Mesenchymal stem cell (in vitro differentiated cells and primary cell): ENCODE measurements at regions not wholly inside any gene's neighbourhood (a gene's known extent, or its start where the extent isn't known, plus 50 kb on each side); places are given as distances from the start of the nearest gene placed in this dataset.

ENCODE experiments used
- DNase-seq: peaks from one replicate; pipeline ENCODE4 v3.0.0-alpha.2; 2013
- H2AFZ ChIP-seq: one replicate; pipeline ENCODE4 v1.6.1; 2013; ENCODE audit warnings: low read depth, mild to moderate bottlenecking, control low read depth, inconsistent platforms, low read length, moderate library complexity
- H2AK5ac ChIP-seq: 2 replicates; pipeline ENCODE4 v1.6.1; 2013; ENCODE audit warnings: low read length, moderate library complexity, mild to moderate bottlenecking, inconsistent platforms; ENCODE audit not compliant: severe bottlenecking
- H2BK120ac ChIP-seq: one replicate; pipeline ENCODE4 v1.6.1; 2013; ENCODE audit warnings: low read depth, mild to moderate bottlenecking, inconsistent platforms, low read length, moderate library complexity
- H2BK12ac ChIP-seq, 2 experiments: one replicate each; pipeline ENCODE4 v1.6.1; 2013; ENCODE audit warnings: inconsistent platforms in 2 of 2, low read length in 2 of 2, mild to moderate bottlenecking in 2 of 2, moderate library complexity in 2 of 2, control low read depth in 1 of 2
- H2BK15ac ChIP-seq: one replicate; pipeline ENCODE4 v1.6.1; 2013; ENCODE audit warnings: mild to moderate bottlenecking, low read depth, inconsistent platforms; ENCODE audit not compliant: poor library complexity, severe bottlenecking
- H2BK5ac ChIP-seq: 2 replicates; pipeline ENCODE4 v1.6.1; 2013; ENCODE audit warnings: low read depth, mild to moderate bottlenecking, low read length, control low read depth, inconsistent platforms; ENCODE audit not compliant: poor library complexity, severe bottlenecking
- H3K14ac ChIP-seq, 2 experiments: one replicate each; pipeline ENCODE4 v1.6.1; 2013; ENCODE audit warnings: inconsistent platforms in 2 of 2, low read length in 2 of 2, control low read depth in 1 of 2, mild to moderate bottlenecking in 1 of 2, moderate library complexity in 1 of 2
- H3K18ac ChIP-seq, 2 experiments: one replicate each; pipeline ENCODE4 v1.6.1; 2013; ENCODE audit warnings: inconsistent platforms in 2 of 2, low read length in 2 of 2, control low read depth in 1 of 2, low read depth in 1 of 2, mild to moderate bottlenecking in 1 of 2
- H3K23ac ChIP-seq, 2 experiments: one replicate each; pipeline ENCODE4 v1.6.1; 2013; ENCODE audit warnings: inconsistent platforms in 2 of 2, low read length in 2 of 2, mild to moderate bottlenecking in 2 of 2, moderate library complexity in 2 of 2, control low read depth in 1 of 2
- H3K27ac ChIP-seq: 2 replicates; pipeline ENCODE4 v1.5.1; 2013; ENCODE audit warnings: mild to moderate bottlenecking, moderate library complexity, low read length, control low read depth, inconsistent platforms; ENCODE audit not compliant: poor library complexity, severe bottlenecking
- H3K27me3 ChIP-seq, 2 experiments: 2 replicates each; pipeline versions ENCODE4 v1.6.1 to v1.7.0; 2013; ENCODE audit warnings: low read length in 2 of 2, mild to moderate bottlenecking in 2 of 2, moderate library complexity in 2 of 2, control low read depth in 1 of 2, inconsistent platforms in 1 of 2; ENCODE audit not compliant: control insufficient read depth in 1 of 2, insufficient read depth in 1 of 2
- H3K36me3 ChIP-seq, 2 experiments: 2 replicates each; pipeline versions ENCODE4 v1.6.1 to v1.7.0; 2013; ENCODE audit warnings: low read length in 2 of 2, control low read depth in 1 of 2, inconsistent platforms in 1 of 2, low read depth in 1 of 2, mild to moderate bottlenecking in 1 of 2; ENCODE audit not compliant: insufficient read depth in 2 of 2, control insufficient read depth in 1 of 2
- H3K4ac ChIP-seq, 2 experiments: one replicate each; pipeline ENCODE4 v1.6.1; 2013; ENCODE audit warnings: inconsistent platforms in 2 of 2, low read length in 2 of 2, mild to moderate bottlenecking in 2 of 2, moderate library complexity in 2 of 2, control low read depth in 1 of 2, low read depth in 1 of 2
- H3K4me1 ChIP-seq: 2 replicates; pipeline ENCODE4 v1.6.1; 2013; ENCODE audit warnings: low read depth, low read length, control low read depth; ENCODE audit not compliant: control insufficient read depth, insufficient read depth
- H3K4me2 ChIP-seq: 2 replicates; pipeline ENCODE4 v1.6.1; 2013; ENCODE audit warnings: low read length, mild to moderate bottlenecking, inconsistent platforms; ENCODE audit not compliant: poor library complexity, severe bottlenecking
- H3K4me3 ChIP-seq, 2 experiments: 2 replicates each; pipeline versions ENCODE4 v1.5.1 to v1.7.0; 2013; ENCODE audit warnings: low read length in 2 of 2, mild to moderate bottlenecking in 2 of 2, control low read depth in 1 of 2, low read depth in 1 of 2; ENCODE audit not compliant: insufficient read depth in 1 of 2
- H3K79me1 ChIP-seq: replicated peaks from 2 replicates; pipeline ENCODE4 v1.6.1; 2013; ENCODE audit warnings: mild to moderate bottlenecking, control low read depth, low read length, inconsistent platforms; ENCODE audit not compliant: poor library complexity, severe bottlenecking
- H3K9ac ChIP-seq: 2 replicates; pipeline ENCODE4 v1.7.0; 2013; ENCODE audit warnings: mild to moderate bottlenecking, low read length, moderate library complexity
- H3K9me3 ChIP-seq: 2 replicates; pipeline ENCODE4 v1.7.0; 2013; ENCODE audit warnings: mild to moderate bottlenecking, low read length; ENCODE audit not compliant: control insufficient read depth
- H4K8ac ChIP-seq: one replicate; pipeline ENCODE4 v1.6.1; 2013; ENCODE audit warnings: inconsistent platforms, mild to moderate bottlenecking, low read length, moderate library complexity
- H4K91ac ChIP-seq: one replicate; pipeline ENCODE4 v1.6.1; 2013; ENCODE audit warnings: mild to moderate bottlenecking, low read length, inconsistent platforms
- whole genome bisulfite sequencing: methylation state at CpG from one replicate; pipeline ENCODE4 v1.1.7; 2013; ENCODE audit warnings: mixed read lengths; 5-methylcytosine and 5-hydroxymethylcytosine counted together

GRCh38 chr4:123851521-123851920 is 454.9 kb downstream of the SPRY1 start:
- H2BK15ac ChIP-seq: no peak overlapping the region
- H2AFZ ChIP-seq: no peak overlapping the region
- no peak overlapping the region for H2BK120ac ChIP-seq
- H3K23ac ChIP-seq: no peak overlapping the region
- H2AK5ac ChIP-seq: no peak overlapping the region
- H3K27me3 ChIP-seq: no peaks in the 10 kb centered on the region
- no peaks in the 10 kb centered on the region for H3K79me1 ChIP-seq
- 98% methylated on average over 3 of the region's 3 CpGs for WGBS
- H4K8ac ChIP-seq: no peak overlapping the region
- H3K36me3 ChIP-seq: no peaks in the 10 kb centered on the region
- H3K9me3 ChIP-seq: no peaks in the 10 kb centered on the region
- peak overlapping the region; percentile 30 to 48 for H3K18ac ChIP-seq
- peak overlapping the region; percentile 0 to 83 for H2BK12ac ChIP-seq
- no peaks in the 10 kb centered on the region for H3K4me1 ChIP-seq
- H4K91ac ChIP-seq: no peak overlapping the region
- H3K4ac ChIP-seq: peak overlapping the region in 1 of 2 experiments; percentile 37
- H3K4me2 ChIP-seq: no peak overlapping the region
- no peak overlapping the region for H2BK5ac ChIP-seq
- H3K14ac ChIP-seq: no peak overlapping the region
- DNase-seq: no peak
- no peak overlapping the region for H3K9ac ChIP-seq
- no peak overlapping the region for H3K4me3 ChIP-seq
- H3K27ac ChIP-seq: no peak overlapping the region

DNA sequence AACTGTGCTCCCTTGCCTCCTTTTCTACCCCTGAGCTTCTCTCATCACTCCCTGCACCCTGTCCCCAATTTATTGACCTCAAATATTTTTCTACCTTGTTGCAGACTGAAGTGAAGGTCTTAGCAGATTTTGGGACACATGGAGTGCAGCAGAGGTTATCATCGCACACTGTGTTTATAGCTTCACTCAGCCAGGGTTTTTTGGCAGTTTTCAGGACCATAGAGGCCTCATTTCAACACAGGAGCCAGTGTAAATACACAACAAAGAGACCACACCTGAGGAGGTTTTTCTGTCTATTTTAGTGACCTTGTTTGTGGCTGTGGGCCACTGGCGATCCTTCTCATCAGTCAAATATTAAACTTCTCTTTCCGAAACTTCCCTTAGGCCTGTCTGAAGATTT is 457.1 kb downstream of the SPRY1 start:
- Histone ChIP-seq H3K4me1 (peaks cover 1% of the 10 kb centered on the region), H3K36me3 (no peaks in the 10 kb centered on the region), H2BK5ac (no peak overlapping the region), H4K8ac (peak overlapping the region; percentile 75), H2AFZ (no peak overlapping the region), H2BK15ac (no peak overlapping the region), H3K4me2 (no peak overlapping the region), H2AK5ac (no peak overlapping the region), H3K18ac (peak overlapping the region; percentile 19 to 66), H2BK120ac (no peak overlapping the region), H3K27ac (no peak overlapping the region), H4K91ac (no peak overlapping the region), H3K27me3 (no peaks in the 10 kb centered on the region), H3K4me3 (no peak overlapping the region), H3K4ac (peak overlapping the region; percentile 46 to 86), H3K14ac (no peak overlapping the region), H3K9me3 (no peaks in the 10 kb centered on the region), H3K23ac (no peak overlapping the region), H3K9ac (no peak overlapping the region), H3K79me1 (no peaks in the 10 kb centered on the region), H2BK12ac (peak overlapping the region; percentile 84 to 91)
- no peak for DNase-seq
- WGBS: 100% methylated on average over 1 of the region's 3 CpGs

- Histone ChIP-seq H3K79me1 (no peaks in the 10 kb centered on the region), H4K8ac (peak overlapping the region; percentile 69), H2AK5ac (no peak overlapping the region), H3K9ac (peak overlapping the region; percentile 71), H3K4me1 (peaks cover 1% of the 10 kb centered on the region), H3K18ac (peak overlapping the region; percentile 24 to 79), H2BK15ac (no peak overlapping the region), H3K4ac (peak overlapping the region in 1 of 2 experiments; percentile 26), H3K27me3 (no peaks in the 10 kb centered on the region), H2BK5ac (no peak overlapping the region), H3K23ac (no peak overlapping the region), H2BK120ac (no peak overlapping the region), H3K14ac (no peak overlapping the region), H4K91ac (no peak overlapping the region), H3K36me3 (no peaks in the 10 kb centered on the region), H3K4me2 (no peak overlapping the region), H3K27ac (peak overlapping the region; percentile 68), H3K4me3 (peak overlapping the region in 1 of 2 experiments; percentile 16), H2AFZ (peak overlapping the region; percentile 51), H2BK12ac (peak overlapping the region in 1 of 2 experiments; percentile 28), H3K9me3 (no peaks in the 10 kb centered on the region)
- peak; percentile 73 for DNase-seq
- under 1% methylated on average over 9 of the region's 9 CpGs for WGBS
These were observed 460.3 kb downstream of the SPRY1 start for GRCh38 chr4:123856689-123857545.

DNA sequence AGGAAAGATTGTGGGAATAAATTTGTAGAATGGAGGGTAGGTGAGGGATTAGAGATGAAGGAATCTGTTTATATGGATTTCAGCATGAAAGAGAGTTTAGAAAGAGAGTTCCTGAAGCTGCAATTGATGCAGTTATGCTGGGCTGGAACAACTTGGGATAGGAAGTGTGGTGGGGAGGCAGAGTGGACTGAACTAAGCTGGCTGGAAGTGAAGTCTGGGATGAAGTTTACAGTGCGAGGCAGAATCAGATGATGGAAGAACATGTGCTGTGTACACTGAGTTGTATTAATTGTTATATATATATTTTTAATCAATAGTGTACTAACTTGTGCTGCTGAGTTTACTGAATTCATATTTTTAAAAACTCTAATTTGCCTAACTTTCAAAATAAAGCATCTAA is 461.9 kb downstream of the SPRY1 start:
- H2BK15ac ChIP-seq: no peak overlapping the region
- peak overlapping the region in 1 of 2 experiments; percentile 79 for H3K18ac ChIP-seq
- H3K4me1 ChIP-seq: peaks cover 2% of the 10 kb centered on the region
- peak overlapping the region; percentile 75 for H4K91ac ChIP-seq
- H3K4me3 ChIP-seq: no peak overlapping the region
- no peaks in the 10 kb centered on the region for H3K79me1 ChIP-seq
- no peaks in the 10 kb centered on the region for H3K36me3 ChIP-seq
- H3K9ac ChIP-seq: no peak overlapping the region
- H3K4me2 ChIP-seq: no peak overlapping the region
- no peak overlapping the region for H2BK5ac ChIP-seq
- H3K23ac ChIP-seq: no peak overlapping the region
- no peaks in the 10 kb centered on the region for H3K9me3 ChIP-seq
- no peak overlapping the region for H2AFZ ChIP-seq
- peak overlapping the region; percentile 15 to 93 for H2BK12ac ChIP-seq
- H3K14ac ChIP-seq: no peak overlapping the region
- H2AK5ac ChIP-seq: no peak overlapping the region
- H3K27ac ChIP-seq: peak overlapping the region; percentile 29
- H3K27me3 ChIP-seq: no peaks in the 10 kb centered on the region
- H4K8ac ChIP-seq: peak overlapping the region; percentile 77
- H3K4ac ChIP-seq: no peak overlapping the region
- DNase-seq: no peak
- no CpG with 5 or more reads among the region's 1 CpG for WGBS
- H2BK120ac ChIP-seq: no peak overlapping the region
